Prostate gland (tissue), 2 donors: ENCODE measurements at regions not wholly inside any gene's neighbourhood (a gene's known extent, or its start where the extent isn't known, plus 50 kb on each side); places are given as distances from the start of the nearest gene placed in this dataset.

Source experiments
- DNase-seq: peaks from one replicate; pipeline ENCODE4 v3.0.0-alpha.2; 2019; ENCODE audit warnings: low spot score
- H3K27ac ChIP-seq, 2 donors: fragments of 200-600 bp; sonication (generic); 2 replicates each; pipeline ENCODE4 v1.5.1; 2017 to 2019
- H3K27me3 ChIP-seq: fragments of 200-600 bp; sonication (generic); replicated peaks from 2 replicates; pipeline ENCODE4 v1.5.1; 2019; ENCODE audit not compliant: insufficient read depth
- H3K36me3 ChIP-seq, 2 donors: fragments of 200-600 bp; sonication (generic); 1 replicate in 1 of 2; 2 replicates in 1 of 2; pipeline versions ENCODE4 v1.5.1 to v1.8.1; 2017 to 2019
- H3K4me1 ChIP-seq: fragments of 200-600 bp; sonication (generic); replicated peaks from 2 replicates; pipeline ENCODE4 v1.5.1; 2019
- H3K4me3 ChIP-seq, 2 donors: fragments of 200-600 bp; sonication (generic); 2 replicates each; pipeline ENCODE4 v1.5.1; 2017 to 2019
- H3K9me3 ChIP-seq: fragments of 200-600 bp; sonication (generic); 2 replicates; pipeline ENCODE4 v1.5.1; 2017
- POLR2A ChIP-seq: fragments of 450-650 bp; IDR thresholded peaks from one replicate; pipeline ENCODE4 v1.6.1; 2016; ENCODE audit warnings: antibody characterized with exemption, mild to moderate bottlenecking
- POLR2AphosphoS5 ChIP-seq: sonication (generic); formaldehyde crosslinking; IDR thresholded peaks from one replicate; pipeline ENCODE4 v1.6.1; 2017; ENCODE audit warnings: antibody characterized with exemption
- WGBS: methylation state at CpG from one replicate; pipeline ENCODE4 v1.1.5; 2018; 5-methylcytosine and 5-hydroxymethylcytosine counted together
- intact Hi-C: fragments of 100-400 bp; cut with DNase I; formaldehyde crosslinking; loops from one replicate; pipeline ENCODE4 v1.14.2; 2022
- TF ChIP-seq, protein P1 (sequence below), 4 experiments: fragments of 200-600 bp in 2 of 4; fragments of 450-650 bp in 2 of 4; sonication (generic) in 2 of 4; IDR thresholded peaks; 1 replicate in 3 of 4; 2 replicates in 1 of 4; pipeline ENCODE4 v1.5.1; 2016 to 2019; ENCODE audit warnings: antibody characterized with exemption in 4 of 4, mild to moderate bottlenecking in 2 of 4, moderate library complexity in 2 of 4

DNA sequence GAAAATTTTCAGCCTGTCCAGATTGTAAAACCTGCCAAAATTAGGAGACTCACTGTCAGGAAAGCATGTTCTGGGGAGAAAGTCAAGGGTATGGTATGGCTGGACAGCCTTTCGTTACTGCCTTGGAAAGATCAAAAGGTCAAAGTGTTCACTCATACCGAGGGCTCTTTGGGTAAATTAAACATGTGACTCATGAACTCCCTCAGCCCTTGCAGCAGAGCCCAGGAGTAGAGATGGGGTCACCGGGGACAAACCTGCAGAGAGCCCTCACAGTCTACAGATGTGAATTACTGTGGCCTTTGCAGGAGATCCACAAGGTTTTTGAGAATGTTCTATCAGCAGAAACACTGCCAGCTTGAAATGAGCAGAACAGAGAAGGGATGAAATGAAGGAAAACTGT is 275.7 kb downstream of the KLF6 start:
- intact Hi-C loops, result no loop called here
- H3K27ac ChIP-seq, result no peak overlapping the region
- H3K27me3 ChIP-seq, result no peaks in the 10 kb centered on the region
- H3K4me3 ChIP-seq, result no peak overlapping the region
- TF ChIP-seq, protein P1, sequence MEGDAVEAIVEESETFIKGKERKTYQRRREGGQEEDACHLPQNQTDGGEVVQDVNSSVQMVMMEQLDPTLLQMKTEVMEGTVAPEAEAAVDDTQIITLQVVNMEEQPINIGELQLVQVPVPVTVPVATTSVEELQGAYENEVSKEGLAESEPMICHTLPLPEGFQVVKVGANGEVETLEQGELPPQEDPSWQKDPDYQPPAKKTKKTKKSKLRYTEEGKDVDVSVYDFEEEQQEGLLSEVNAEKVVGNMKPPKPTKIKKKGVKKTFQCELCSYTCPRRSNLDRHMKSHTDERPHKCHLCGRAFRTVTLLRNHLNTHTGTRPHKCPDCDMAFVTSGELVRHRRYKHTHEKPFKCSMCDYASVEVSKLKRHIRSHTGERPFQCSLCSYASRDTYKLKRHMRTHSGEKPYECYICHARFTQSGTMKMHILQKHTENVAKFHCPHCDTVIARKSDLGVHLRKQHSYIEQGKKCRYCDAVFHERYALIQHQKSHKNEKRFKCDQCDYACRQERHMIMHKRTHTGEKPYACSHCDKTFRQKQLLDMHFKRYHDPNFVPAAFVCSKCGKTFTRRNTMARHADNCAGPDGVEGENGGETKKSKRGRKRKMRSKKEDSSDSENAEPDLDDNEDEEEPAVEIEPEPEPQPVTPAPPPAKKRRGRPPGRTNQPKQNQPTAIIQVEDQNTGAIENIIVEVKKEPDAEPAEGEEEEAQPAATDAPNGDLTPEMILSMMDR (IDR thresholded peaks at IDR 0.05), result no peak
- TF ChIP-seq POLR2AphosphoS5, result no peak
- no peak for TF ChIP-seq POLR2A
- H3K4me1 ChIP-seq, result no peaks in the 10 kb centered on the region
- no peaks in the 10 kb centered on the region for H3K36me3 ChIP-seq
- 86% methylated on average over 3 of the region's 3 CpGs for WGBS
- no peak for DNase-seq
- no peaks in the 10 kb centered on the region for H3K9me3 ChIP-seq

DNA sequence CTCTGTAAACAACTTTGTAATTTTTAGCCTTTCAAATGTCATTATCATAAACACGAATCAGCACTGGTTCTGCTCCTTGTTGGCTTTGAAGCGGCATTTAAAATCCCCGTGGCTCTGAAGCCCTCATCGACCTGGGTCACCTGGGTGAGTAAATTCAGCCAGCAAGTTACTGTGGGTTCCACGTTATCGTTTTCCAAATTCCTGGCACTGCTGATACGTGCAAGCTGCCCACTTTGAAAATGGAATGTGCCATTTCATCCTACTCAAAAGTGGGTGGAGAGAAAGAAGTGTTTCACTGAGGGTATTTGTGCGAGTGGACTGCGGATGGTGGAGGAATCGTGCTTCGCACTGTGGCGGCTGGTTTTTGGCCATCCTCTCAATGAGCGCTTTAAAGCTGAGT is 281.7 kb downstream of the KLF6 start:
- 78% methylated on average over 13 of the region's 13 CpGs for WGBS
- Histone ChIP-seq H3K9me3 (no peaks in the 10 kb centered on the region), H3K36me3 (no peaks in the 10 kb centered on the region), H3K4me3 (no peak overlapping the region), H3K27ac (no peak overlapping the region), H3K27me3 (no peaks in the 10 kb centered on the region), H3K4me1 (no peaks in the 10 kb centered on the region)
- no peak for DNase-seq
- TF ChIP-seq, protein P1 (IDR thresholded peaks at IDR 0.05), result no peak
- no peak for TF ChIP-seq POLR2A
- TF ChIP-seq POLR2AphosphoS5, result no peak
- intact Hi-C loops, result no loop called here

DNA sequence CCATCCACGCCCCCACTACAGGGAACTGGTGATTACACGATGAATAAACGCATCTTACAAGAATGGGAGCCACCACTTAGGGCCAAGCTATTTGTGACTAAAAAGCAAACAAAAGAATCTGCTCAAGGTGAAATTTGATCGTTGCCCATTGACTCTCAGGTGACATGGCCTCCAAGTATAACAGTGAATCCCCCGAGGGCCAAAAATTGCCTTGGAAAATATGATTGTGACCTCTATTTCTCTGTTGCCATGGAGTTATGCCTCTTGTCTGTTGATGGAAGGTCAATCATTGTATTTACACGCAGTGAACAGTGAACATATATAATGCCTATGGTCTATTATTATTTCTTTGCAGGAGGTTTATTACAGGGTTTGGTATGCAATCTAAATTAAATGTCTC is 282.3 kb downstream of the KLF6 start:
- TF ChIP-seq POLR2AphosphoS5, result no peak
- no peak for TF ChIP-seq POLR2A
- TF ChIP-seq, protein P1 (IDR thresholded peaks at IDR 0.05), result no peak
- no peak overlapping the region for H3K4me3 ChIP-seq
- H3K36me3 ChIP-seq, result no peaks in the 10 kb centered on the region
- no peak overlapping the region for H3K27ac ChIP-seq
- H3K9me3 ChIP-seq, result no peaks in the 10 kb centered on the region
- DNase-seq, result no peak
- WGBS, result 60% methylated on average over 6 of the region's 6 CpGs
- intact Hi-C loops, result no loop called here
- H3K27me3 ChIP-seq, result no peaks in the 10 kb centered on the region
- no peaks in the 10 kb centered on the region for H3K4me1 ChIP-seq

DNA sequence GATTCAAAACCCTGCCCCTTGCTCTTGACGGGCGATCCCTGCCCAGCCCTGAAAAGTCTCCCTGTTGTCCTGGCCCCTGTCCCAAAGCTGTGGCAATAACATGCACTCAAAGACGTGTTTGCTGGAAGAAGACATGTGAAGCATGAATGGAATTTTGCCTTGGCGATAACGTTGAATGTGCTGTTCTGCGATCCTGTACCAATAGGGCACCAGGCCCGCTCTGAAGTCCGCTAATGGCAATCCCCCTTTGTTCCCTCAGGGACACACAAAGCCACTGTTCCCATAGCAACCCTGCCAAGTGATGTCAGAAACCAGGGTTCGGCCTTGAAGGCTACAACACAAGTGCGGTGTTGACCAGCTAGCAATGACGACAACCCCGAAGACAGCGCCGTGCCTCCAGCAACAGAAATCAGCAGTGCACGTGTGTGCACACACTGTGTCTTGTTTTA is 284.6 kb downstream of the KLF6 start:
- intact Hi-C loops, result no loop called here
- DNase-seq, result peak; percentile 77
- no peaks in the 10 kb centered on the region for H3K9me3 ChIP-seq
- H3K36me3 ChIP-seq, result no peaks in the 10 kb centered on the region
- no peaks in the 10 kb centered on the region for H3K27me3 ChIP-seq
- H3K4me1 ChIP-seq, result no peaks in the 10 kb centered on the region
- no peak overlapping the region for H3K27ac ChIP-seq
- H3K4me3 ChIP-seq, result no peak overlapping the region
- no peak for TF ChIP-seq POLR2A
- peak; percentile 74 for TF ChIP-seq POLR2AphosphoS5
- TF ChIP-seq, protein P1 (IDR thresholded peaks at IDR 0.05), result no peak
- WGBS, result 39% methylated on average over 15 of the region's 15 CpGs

DNA sequence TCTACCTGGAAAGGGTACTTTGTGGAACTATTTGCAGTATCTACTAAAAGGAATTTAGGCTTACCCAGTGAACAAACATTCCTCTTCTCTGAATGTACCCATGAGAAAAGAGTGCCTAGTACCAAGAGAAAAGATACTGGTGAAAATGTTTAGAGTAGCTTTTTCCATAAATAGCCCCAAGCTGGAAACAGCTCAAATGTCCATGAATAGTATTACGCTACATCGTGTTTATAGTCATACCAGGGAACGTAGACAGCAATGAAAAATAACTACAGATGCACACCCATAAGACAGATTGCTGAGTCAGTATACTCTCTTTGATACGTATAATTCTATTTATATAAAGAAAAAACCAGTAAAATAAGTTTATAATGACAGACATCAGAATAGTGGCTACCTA is 285.9 kb downstream of the KLF6 start:
- TF ChIP-seq POLR2A (no peak), POLR2AphosphoS5 (no peak)
- TF ChIP-seq, protein P1 (IDR thresholded peaks at IDR 0.05), result no peak
- no peak for DNase-seq
- intact Hi-C loops, result no loop called here
- Histone ChIP-seq H3K27ac (no peak overlapping the region), H3K4me1 (no peaks in the 10 kb centered on the region), H3K9me3 (no peaks in the 10 kb centered on the region), H3K4me3 (no peak overlapping the region), H3K27me3 (no peaks in the 10 kb centered on the region), H3K36me3 (no peaks in the 10 kb centered on the region)
- 77% methylated on average over 4 of the region's 4 CpGs for WGBS
